ENCODE measurements at regions not wholly inside any gene's neighbourhood (a gene's known extent, or its start where the extent isn't known, plus 50 kb on each side); places are given as distances from the start of the nearest gene placed in this dataset.
"Not testable (repeated sequence)": the region's sequence is repeated elsewhere in the genome, so short reads cannot be mapped to it uniquely, and the experiment has no call there.

DNA sequence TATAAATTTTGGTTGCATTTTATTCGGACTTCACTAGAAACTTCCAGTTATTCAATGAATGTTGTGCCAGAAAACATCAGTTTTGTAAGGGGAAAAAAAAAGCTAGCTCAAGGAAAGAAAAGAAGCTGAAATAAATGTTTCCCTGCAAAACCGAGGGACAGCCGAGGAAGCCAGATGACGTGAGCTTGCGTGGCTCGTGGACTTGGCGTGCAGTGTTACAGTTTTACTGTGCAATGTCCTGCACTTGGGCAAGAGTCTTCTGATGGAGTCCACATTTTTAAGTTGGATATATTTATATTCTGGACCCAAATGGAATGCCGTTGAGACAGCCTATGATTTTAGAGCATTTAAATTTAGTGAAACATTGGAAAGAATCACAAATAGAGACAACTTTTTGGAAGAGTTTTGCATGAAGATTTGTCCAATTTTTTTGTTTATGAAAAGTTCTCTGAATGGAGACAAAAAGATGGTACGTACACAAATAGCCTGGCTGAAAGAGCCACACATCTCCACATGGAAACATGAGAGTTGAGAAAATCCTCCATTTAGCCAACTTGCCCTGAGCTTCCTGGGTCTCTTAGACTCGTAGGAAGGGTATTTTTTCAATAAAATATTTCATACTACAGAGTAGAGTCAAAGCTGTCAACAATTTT is 210.5 kb downstream of the BANP start:
- not testable (repeated sequence) for TF ChIP-seq POLR2A (IDR thresholded peaks at IDR 0.05)
- TF ChIP-seq, protein P1, sequence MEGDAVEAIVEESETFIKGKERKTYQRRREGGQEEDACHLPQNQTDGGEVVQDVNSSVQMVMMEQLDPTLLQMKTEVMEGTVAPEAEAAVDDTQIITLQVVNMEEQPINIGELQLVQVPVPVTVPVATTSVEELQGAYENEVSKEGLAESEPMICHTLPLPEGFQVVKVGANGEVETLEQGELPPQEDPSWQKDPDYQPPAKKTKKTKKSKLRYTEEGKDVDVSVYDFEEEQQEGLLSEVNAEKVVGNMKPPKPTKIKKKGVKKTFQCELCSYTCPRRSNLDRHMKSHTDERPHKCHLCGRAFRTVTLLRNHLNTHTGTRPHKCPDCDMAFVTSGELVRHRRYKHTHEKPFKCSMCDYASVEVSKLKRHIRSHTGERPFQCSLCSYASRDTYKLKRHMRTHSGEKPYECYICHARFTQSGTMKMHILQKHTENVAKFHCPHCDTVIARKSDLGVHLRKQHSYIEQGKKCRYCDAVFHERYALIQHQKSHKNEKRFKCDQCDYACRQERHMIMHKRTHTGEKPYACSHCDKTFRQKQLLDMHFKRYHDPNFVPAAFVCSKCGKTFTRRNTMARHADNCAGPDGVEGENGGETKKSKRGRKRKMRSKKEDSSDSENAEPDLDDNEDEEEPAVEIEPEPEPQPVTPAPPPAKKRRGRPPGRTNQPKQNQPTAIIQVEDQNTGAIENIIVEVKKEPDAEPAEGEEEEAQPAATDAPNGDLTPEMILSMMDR (IDR thresholded peaks at IDR 0.05): not testable (repeated sequence)

Measured in adrenal gland (tissue), 5 donors.